HG03196 (cell line): ENCODE measurements at regions not wholly inside any gene's neighbourhood (a gene's known extent, or its start where the extent isn't known, plus 50 kb on each side); places are given as distances from the start of the nearest gene placed in this dataset.
"Not testable (repeated sequence)": the region's sequence is repeated elsewhere in the genome, so short reads cannot be mapped to it uniquely, and the experiment has no call there.

Experiments
- ATAC-seq: cut with Tn5 transposase; IDR thresholded peaks from one replicate; pipeline ENCODE4 v1.9.1; 2021; ENCODE audit not compliant: unreplicated experiment

GRCh38 chr5:148740966-148741742 is 85.3 kb upstream of the ADRB2 start:
- no peak for ATAC-seq

GRCh38 chr5:148741766-148742165 is 84.6 kb upstream of the ADRB2 start:
- not testable (repeated sequence) for ATAC-seq

- not testable (repeated sequence) for ATAC-seq
Observed at GRCh38 chr5:148744380-148744779, 82.0 kb upstream of the ADRB2 start.

- ATAC-seq: peak; percentile 84
Observed at GRCh38 chr5:148746826-148747535, 79.4 kb upstream of the ADRB2 start.

- no peak for ATAC-seq
Observed at GRCh38 chr5:148747536-148747906, 78.9 kb upstream of the ADRB2 start.

- no peak for ATAC-seq
Observed at GRCh38 chr5:148748702-148749392, 77.6 kb upstream of the ADRB2 start.

GRCh38 chr5:148750614-148751013 is 75.8 kb upstream of the ADRB2 start:
- ATAC-seq: no peak

GRCh38 chr5:148751025-148751424 is 75.4 kb upstream of the ADRB2 start:
- no peak for ATAC-seq

GRCh38 chr5:148752375-148752774 is 74.0 kb upstream of the ADRB2 start:
- ATAC-seq: not testable (repeated sequence)

- ATAC-seq: no peak
Observed at GRCh38 chr5:148759101-148759500, 67.3 kb upstream of the ADRB2 start.

- peak; percentile 100 for ATAC-seq
Observed at GRCh38 chr5:148760945-148761638, 65.3 kb upstream of the ADRB2 start.

- no peak for ATAC-seq
Observed at GRCh38 chr5:148763996-148764395, 62.4 kb upstream of the ADRB2 start.

GRCh38 chr5:148765061-148765460 is 61.4 kb upstream of the ADRB2 start:
- ATAC-seq: no peak

GRCh38 chr5:148768806-148769415 is 57.5 kb upstream of the ADRB2 start:
- no peak for ATAC-seq

- ATAC-seq: no peak
Observed at GRCh38 chr5:148769941-148770340, 56.5 kb upstream of the ADRB2 start.

GRCh38 chr5:148774313-148774712 is 52.1 kb upstream of the ADRB2 start:
- no peak for ATAC-seq

- ATAC-seq: no peak
Observed at GRCh38 chr5:148776261-148776660, 50.1 kb upstream of the ADRB2 start.
